Kidney (tissue), 13 donors: ENCODE measurements at regions not wholly inside any gene's neighbourhood (a gene's known extent, or its start where the extent isn't known, plus 50 kb on each side); places are given as distances from the start of the nearest gene placed in this dataset.

Source experiments
- DNase-seq, 5 donors: peaks; one replicate each; pipeline ENCODE4 v3.0.0-alpha.2; 2013 to 2020
- FAIRE-seq: peaks from 2 replicates; lab custom pipeline; 2012; peaks lifted over from hg19 to GRCh38; lab: Jason Lieb, UNC
- H3K27ac ChIP-seq, 2 donors: one replicate each; pipeline ENCODE4 v1.7.0; 2013; ENCODE audit warnings: low read depth in 2 of 2, low read length in 2 of 2, inconsistent platforms in 1 of 2
- H3K27me3 ChIP-seq: one replicate; pipeline ENCODE4 v1.7.1; 2013; ENCODE audit warnings: low read length, inconsistent platforms; ENCODE audit not compliant: control insufficient read depth, insufficient read depth
- H3K36me3 ChIP-seq, 3 donors: one replicate each; pipeline versions ENCODE4 v1.7.0 to v1.7.1; 2013; ENCODE audit warnings: low read length in 3 of 3, control low read depth in 1 of 3, inconsistent platforms in 1 of 3; ENCODE audit not compliant: insufficient read depth in 3 of 3, control insufficient read depth in 2 of 3
- H3K4me1 ChIP-seq, 3 donors: one replicate each; pipeline versions ENCODE4 v1.7.0 to v1.7.1; 2013; ENCODE audit warnings: low read length in 3 of 3, inconsistent platforms in 1 of 3, low read depth in 1 of 3; ENCODE audit not compliant: control insufficient read depth in 2 of 3, insufficient read depth in 2 of 3
- H3K4me3 ChIP-seq, 3 donors: one replicate each; pipeline versions ENCODE4 v1.7.0 to v1.8.1; 2013; ENCODE audit warnings: low read length in 3 of 3, control low read depth in 1 of 3, inconsistent platforms in 1 of 3
- H3K9ac ChIP-seq, 3 donors: one replicate each; pipeline versions ENCODE4 v1.7.0 to v1.7.1; 2013; ENCODE audit warnings: low read length in 3 of 3, control low read depth in 1 of 3, inconsistent platforms in 1 of 3
- H3K9me3 ChIP-seq, 3 donors: one replicate each; pipeline versions ENCODE4 v1.7.0 to v1.7.1; 2013; ENCODE audit warnings: low read length in 3 of 3, control low read depth in 1 of 3, inconsistent platforms in 1 of 3; ENCODE audit not compliant: control insufficient read depth in 2 of 3, insufficient read depth in 1 of 3
- CTCF ChIP-seq: IDR thresholded peaks from 3 replicates; pipeline ENCODE4 v1.5.1; 2012; ENCODE audit warnings: mild to moderate bottlenecking, moderate library complexity, borderline replicate concordance; ENCODE audit not compliant: insufficient read depth; ENCODE audit errors: extremely low read depth
- intact Hi-C: fragments of 100-400 bp; cut with DNase I; formaldehyde crosslinking; loops from one replicate; pipeline ENCODE4 v1.11.1; 2022
- donor health status: control.
- donor health status: control.
- donor health status: control.
- donor health status: control.
- donor health status: control.
- donor health status: DM: yes; HTN: yes; CAD: no.
- donor health status: Normal renal cell carcinoma (clear cell type).

- Histone ChIP-seq H3K27me3 (no peaks in the 10 kb centered on the region), H3K27ac (no peak overlapping the region), H3K9ac (no peak overlapping the region), H3K4me1 (no peaks in the 10 kb centered on the region), H3K4me3 (no peak overlapping the region), H3K9me3 (no peaks in the 10 kb centered on the region), H3K36me3 (no peaks in the 10 kb centered on the region)
- no peak for TF ChIP-seq CTCF
- DNase-seq (no peak), FAIRE-seq (no peak)
- intact Hi-C loops: no loop called here
These were observed 304.3 kb upstream of the NCAM1 start for GRCh38 chr11:112656772-112657428.

- Histone ChIP-seq H3K9me3 (no peaks in the 10 kb centered on the region), H3K36me3 (no peaks in the 10 kb centered on the region), H3K27me3 (no peaks in the 10 kb centered on the region), H3K27ac (no peak overlapping the region), H3K9ac (no peak overlapping the region), H3K4me1 (no peaks in the 10 kb centered on the region), H3K4me3 (no peak overlapping the region)
- FAIRE-seq (no peak), DNase-seq (peak in 4 of 5 donors; percentile 71 to 77 (median 73))
- no peak for TF ChIP-seq CTCF
- intact Hi-C loops: no loop called here
These were observed 302.8 kb upstream of the NCAM1 start for GRCh38 chr11:112658431-112658878.

- FAIRE-seq: no peak
These were observed 300.1 kb upstream of the NCAM1 start for GRCh38 chr11:112661146-112661545.

More at GRCh38 chr11:112661146-112661545, 300.1 kb upstream of the NCAM1 start:
- no peaks in the 10 kb centered on the region for H3K36me3 ChIP-seq
- H3K4me1 ChIP-seq: no peaks in the 10 kb centered on the region
- no peak overlapping the region for H3K9ac ChIP-seq
- intact Hi-C loops: no loop called here
- H3K27ac ChIP-seq: no peak overlapping the region
- TF ChIP-seq CTCF: no peak
- no peak for DNase-seq
- no peak overlapping the region for H3K4me3 ChIP-seq
- peaks cover 0 to 3% (median 0%) of the 10 kb centered on the region in 3 donors for H3K9me3 ChIP-seq
- no peaks in the 10 kb centered on the region for H3K27me3 ChIP-seq
